ENCODE measurements at regions not wholly inside any gene's neighbourhood (a gene's known extent, or its start where the extent isn't known, plus 50 kb on each side); places are given as distances from the start of the nearest gene placed in this dataset.

DNA sequence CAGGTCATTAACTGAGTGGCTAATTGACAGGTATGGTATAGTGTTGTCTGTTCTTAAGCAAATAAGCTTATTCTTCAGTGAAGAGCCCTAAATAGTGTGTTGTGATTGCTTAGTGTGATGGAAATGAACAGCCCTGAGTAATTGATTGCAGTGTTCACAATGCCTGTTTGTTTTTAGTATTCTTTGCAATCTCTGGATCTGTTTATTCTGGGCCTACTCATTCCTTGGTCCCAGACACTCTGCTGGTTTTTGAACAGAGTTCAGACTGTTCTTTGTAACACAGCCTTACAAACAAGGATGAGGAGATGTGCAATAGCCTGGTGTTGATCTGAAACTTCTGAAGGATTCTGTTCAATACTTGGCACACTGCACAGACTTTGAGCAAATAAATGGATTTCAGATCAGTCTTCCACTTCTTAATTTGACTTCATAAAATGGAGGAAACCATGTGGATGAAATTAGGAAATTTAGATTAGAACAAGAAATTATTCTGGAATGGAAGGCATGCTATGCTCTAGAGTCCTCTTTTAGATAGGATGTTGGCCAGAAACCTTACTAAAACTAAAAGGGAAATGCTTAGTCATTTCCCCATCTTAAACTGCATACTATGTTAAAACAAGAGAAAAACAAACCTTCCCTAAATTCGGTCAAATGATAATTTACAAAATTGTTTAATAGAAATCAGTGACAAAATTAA lies 444.2 kb upstream of the SEMA3D start:
- TF ChIP-seq, protein P1, sequence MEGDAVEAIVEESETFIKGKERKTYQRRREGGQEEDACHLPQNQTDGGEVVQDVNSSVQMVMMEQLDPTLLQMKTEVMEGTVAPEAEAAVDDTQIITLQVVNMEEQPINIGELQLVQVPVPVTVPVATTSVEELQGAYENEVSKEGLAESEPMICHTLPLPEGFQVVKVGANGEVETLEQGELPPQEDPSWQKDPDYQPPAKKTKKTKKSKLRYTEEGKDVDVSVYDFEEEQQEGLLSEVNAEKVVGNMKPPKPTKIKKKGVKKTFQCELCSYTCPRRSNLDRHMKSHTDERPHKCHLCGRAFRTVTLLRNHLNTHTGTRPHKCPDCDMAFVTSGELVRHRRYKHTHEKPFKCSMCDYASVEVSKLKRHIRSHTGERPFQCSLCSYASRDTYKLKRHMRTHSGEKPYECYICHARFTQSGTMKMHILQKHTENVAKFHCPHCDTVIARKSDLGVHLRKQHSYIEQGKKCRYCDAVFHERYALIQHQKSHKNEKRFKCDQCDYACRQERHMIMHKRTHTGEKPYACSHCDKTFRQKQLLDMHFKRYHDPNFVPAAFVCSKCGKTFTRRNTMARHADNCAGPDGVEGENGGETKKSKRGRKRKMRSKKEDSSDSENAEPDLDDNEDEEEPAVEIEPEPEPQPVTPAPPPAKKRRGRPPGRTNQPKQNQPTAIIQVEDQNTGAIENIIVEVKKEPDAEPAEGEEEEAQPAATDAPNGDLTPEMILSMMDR (IDR thresholded peaks at IDR 0.05; ENCODE audit: low read depth, low read length, missing input control) = no peak
- TF ChIP-seq RXRA (IDR thresholded peaks at IDR 0.05) (no peak), RAD21 (IDR thresholded peaks at IDR 0.05) (no peak), GABPA (IDR thresholded peaks at IDR 0.05 in 1 of 2, conservative IDR thresholded peaks at IDR 0.05 in 1 of 2) (no peak)

All from liver (tissue), 3 donors.